Right lobe of liver (tissue), 6 donors: ENCODE measurements at regions not wholly inside any gene's neighbourhood (a gene's known extent, or its start where the extent isn't known, plus 50 kb on each side); places are given as distances from the start of the nearest gene placed in this dataset.
A peak's percentile ranks its signal among the peaks of the same experiment; 100 is the strongest.

ENCODE experiments used
- ATAC-seq, 4 donors: fragments of 200-7000 bp; cut with Tn5 transposase; one replicate each; pipeline ENCODE4 v1.9.1; 2020; ENCODE audit warnings: mild to moderate bottlenecking in 4 of 4, moderate library complexity in 4 of 4
- DNase-seq, 3 donors: peaks; one replicate each; pipeline ENCODE4 v3.0.0-alpha.2; 2020
- H3K27ac ChIP-seq, 3 donors: fragments of 200-600 bp; one replicate each; pipeline ENCODE4 v1.8.0; 2022
- H3K27me3 ChIP-seq, 2 donors: fragments of 200-600 bp; one replicate each; pipeline ENCODE4 v1.8.0; 2022
- H3K36me3 ChIP-seq, 4 donors: fragments of 200-600 bp; sonication (generic) in 1 of 4; one replicate each; pipeline versions ENCODE4 v1.5.1 to v1.8.0; 2017 to 2022; ENCODE audit warnings: control low read depth in 1 of 4
- H3K4me1 ChIP-seq, 4 donors: fragments of 200-600 bp; sonication (generic) in 1 of 4; one replicate each; pipeline versions ENCODE4 v1.5.1 to v1.8.0; 2017 to 2022; ENCODE audit warnings: control low read depth in 1 of 4
- H3K4me3 ChIP-seq, 3 donors: fragments of 200-600 bp; one replicate each; pipeline ENCODE4 v1.8.0; 2022
- H3K9me3 ChIP-seq, 4 donors: fragments of 200-600 bp; sonication (generic) in 1 of 4; one replicate each; pipeline versions ENCODE4 v1.5.1 to v1.8.0; 2017 to 2022; ENCODE audit warnings: control low read depth in 1 of 4
- POLR2A ChIP-seq: fragments of 450-650 bp; IDR thresholded peaks from one replicate; pipeline ENCODE4 v1.6.1; 2017; ENCODE audit warnings: antibody characterized with exemption, mild to moderate bottlenecking
- WGBS: methylation state at CpG from one replicate; pipeline ENCODE4 v1.1.6; 2018; ENCODE audit warnings: low coverage, low lambda C conversion rate; ENCODE audit not compliant: insufficient coverage; ENCODE audit errors: missing lambda C conversion rate; 5-methylcytosine and 5-hydroxymethylcytosine counted together
- intact Hi-C, 2 donors: fragments of 100-400 bp; cut with DNase I; formaldehyde crosslinking; loops; one replicate each; pipeline versions ENCODE4 v1.11.2 to v1.14.1; 2022
- TF ChIP-seq, protein P1 (sequence below), 4 donors: fragments of 200-600 bp in 3 of 4; fragments of 450-650 bp in 1 of 4; IDR thresholded peaks; one replicate each; pipeline versions ENCODE4 v1.5.1 to v1.8.0; 2016 to 2022; ENCODE audit warnings: antibody characterized with exemption in 4 of 4, mild to moderate bottlenecking in 2 of 4
- donor health status: DM: no; HTN: yes; CAD: no.
- donor health status: DM: no; HTN: no; CAD: no.
- donor health status: DM: no; HTN: no; CAD: no.
- donor health status: DM: no; HTN: yes; CAD: no.
- donor health status: DM: no; HTN: yes; CAD: no.

DNA sequence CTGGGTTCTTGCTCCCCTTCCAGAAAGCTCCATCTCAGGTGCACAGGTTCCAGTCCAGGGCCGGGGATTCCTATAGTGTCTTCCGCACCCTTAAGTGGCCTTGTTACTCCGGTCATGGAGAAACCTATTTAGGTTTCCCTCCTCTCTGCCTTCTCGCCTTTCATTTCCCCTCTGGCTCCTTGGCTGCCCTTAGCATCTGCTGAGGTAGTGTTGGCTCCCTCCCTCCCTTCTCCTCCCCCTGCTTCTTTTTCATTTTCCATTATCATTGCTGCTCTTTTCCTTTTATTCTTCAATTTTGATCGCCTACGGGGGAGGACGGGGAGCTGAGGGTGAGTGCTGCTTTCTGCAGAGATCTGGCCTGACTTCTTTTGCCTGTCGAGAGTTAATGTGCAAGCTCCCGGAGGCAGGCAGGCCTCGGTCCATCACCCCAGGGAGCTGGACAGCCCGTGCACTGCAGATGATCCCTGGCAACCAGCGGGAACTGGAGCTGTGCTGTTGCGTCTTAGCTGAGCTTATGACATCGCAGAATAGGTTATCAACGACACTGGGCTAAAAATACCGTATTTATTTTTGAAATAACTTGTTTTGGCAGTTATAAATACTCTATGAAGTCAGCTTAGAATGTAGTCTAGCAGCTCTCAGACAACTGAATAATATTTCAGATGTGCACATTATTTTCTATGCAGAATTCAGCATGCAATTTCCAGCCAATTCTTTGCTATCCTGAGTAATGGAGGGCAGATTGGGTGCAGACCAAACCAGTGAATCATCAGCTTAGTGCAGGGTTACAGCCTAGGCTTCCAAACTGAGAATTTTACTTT is 141.9 kb downstream of the SLC4A3 start:
- ATAC-seq = peak in 3 of 4 donors; percentile 42 to 62 (median 53)
- Histone ChIP-seq H3K27ac (no peak overlapping the region), H3K4me3 (no peak overlapping the region), H3K4me1 (no peaks in the 10 kb centered on the region), H3K36me3 (no peaks in the 10 kb centered on the region), H3K27me3 (no peaks in the 10 kb centered on the region), H3K9me3 (no peaks in the 10 kb centered on the region)
- WGBS = 58% methylated on average over 10 of the region's 16 CpGs
- TF ChIP-seq, protein P1, sequence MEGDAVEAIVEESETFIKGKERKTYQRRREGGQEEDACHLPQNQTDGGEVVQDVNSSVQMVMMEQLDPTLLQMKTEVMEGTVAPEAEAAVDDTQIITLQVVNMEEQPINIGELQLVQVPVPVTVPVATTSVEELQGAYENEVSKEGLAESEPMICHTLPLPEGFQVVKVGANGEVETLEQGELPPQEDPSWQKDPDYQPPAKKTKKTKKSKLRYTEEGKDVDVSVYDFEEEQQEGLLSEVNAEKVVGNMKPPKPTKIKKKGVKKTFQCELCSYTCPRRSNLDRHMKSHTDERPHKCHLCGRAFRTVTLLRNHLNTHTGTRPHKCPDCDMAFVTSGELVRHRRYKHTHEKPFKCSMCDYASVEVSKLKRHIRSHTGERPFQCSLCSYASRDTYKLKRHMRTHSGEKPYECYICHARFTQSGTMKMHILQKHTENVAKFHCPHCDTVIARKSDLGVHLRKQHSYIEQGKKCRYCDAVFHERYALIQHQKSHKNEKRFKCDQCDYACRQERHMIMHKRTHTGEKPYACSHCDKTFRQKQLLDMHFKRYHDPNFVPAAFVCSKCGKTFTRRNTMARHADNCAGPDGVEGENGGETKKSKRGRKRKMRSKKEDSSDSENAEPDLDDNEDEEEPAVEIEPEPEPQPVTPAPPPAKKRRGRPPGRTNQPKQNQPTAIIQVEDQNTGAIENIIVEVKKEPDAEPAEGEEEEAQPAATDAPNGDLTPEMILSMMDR (IDR thresholded peaks at IDR 0.05) = no peak
- no peak for TF ChIP-seq POLR2A
- intact Hi-C loops = no loop called here
- no peak for DNase-seq

DNA sequence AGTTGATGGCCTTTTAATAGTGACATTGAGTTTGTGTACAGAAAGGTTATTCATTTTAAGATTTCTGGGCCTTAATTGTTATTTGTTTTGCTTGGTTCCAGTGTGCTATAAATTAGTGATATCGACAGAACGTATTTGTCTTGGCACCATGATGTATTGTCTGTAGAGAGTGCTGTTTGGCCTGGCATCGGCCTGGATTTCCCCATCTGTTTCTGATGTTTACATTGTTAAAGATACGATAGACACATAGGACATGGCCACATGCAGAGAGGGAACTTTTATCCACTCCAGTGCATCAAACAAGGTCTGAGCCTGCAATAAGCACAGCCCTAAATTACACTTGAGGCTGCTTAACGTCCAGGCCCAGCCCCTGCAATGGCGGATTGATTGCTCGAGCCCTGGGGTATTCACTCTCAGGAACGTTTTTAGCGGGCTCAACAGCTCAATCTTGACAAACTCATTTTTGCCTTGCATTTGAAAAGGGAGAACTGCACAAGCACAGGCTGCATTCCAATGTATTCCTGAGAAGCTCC is 144.7 kb downstream of the SLC4A3 start:
- no peaks in the 10 kb centered on the region for H3K27me3 ChIP-seq
- TF ChIP-seq POLR2A = no peak
- TF ChIP-seq, protein P1 (IDR thresholded peaks at IDR 0.05) = no peak
- no peaks in the 10 kb centered on the region for H3K36me3 ChIP-seq
- H3K27ac ChIP-seq = no peak overlapping the region
- DNase-seq (no peak), ATAC-seq (no peak)
- intact Hi-C loops = no loop called here
- H3K9me3 ChIP-seq = no peaks in the 10 kb centered on the region
- WGBS = 37% methylated on average over 8 of the region's 9 CpGs
- H3K4me1 ChIP-seq = no peaks in the 10 kb centered on the region
- no peak overlapping the region for H3K4me3 ChIP-seq

DNA sequence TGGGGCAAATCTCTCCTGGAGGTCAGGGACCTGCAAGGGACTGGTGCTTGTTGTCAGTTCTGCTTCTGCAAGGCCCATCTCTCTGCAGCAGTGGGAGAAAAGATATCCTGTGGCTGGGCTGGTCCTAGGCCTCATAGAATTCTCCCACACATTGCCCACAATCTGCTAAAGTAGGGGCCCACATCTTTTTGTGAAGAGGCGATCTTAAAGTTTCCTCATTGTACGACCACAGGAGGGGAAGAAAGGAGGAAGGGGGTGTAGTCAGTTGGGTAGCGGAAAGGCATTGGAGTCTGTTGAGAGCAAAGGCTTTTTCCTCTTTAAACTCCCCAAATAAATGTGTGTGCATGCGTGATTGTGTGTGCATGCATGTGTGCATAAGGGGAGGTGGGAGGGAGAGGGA is 145.3 kb downstream of the SLC4A3 start:
- H3K4me3 ChIP-seq = no peak overlapping the region
- H3K27ac ChIP-seq = no peak overlapping the region
- WGBS = 59% methylated on average over 4 of the region's 4 CpGs
- intact Hi-C loops = no loop called here
- no peaks in the 10 kb centered on the region for H3K9me3 ChIP-seq
- H3K36me3 ChIP-seq = no peaks in the 10 kb centered on the region
- H3K27me3 ChIP-seq = no peaks in the 10 kb centered on the region
- no peak for TF ChIP-seq POLR2A
- TF ChIP-seq, protein P1 (IDR thresholded peaks at IDR 0.05) = no peak
- ATAC-seq (no peak), DNase-seq (no peak)
- no peaks in the 10 kb centered on the region for H3K4me1 ChIP-seq

DNA sequence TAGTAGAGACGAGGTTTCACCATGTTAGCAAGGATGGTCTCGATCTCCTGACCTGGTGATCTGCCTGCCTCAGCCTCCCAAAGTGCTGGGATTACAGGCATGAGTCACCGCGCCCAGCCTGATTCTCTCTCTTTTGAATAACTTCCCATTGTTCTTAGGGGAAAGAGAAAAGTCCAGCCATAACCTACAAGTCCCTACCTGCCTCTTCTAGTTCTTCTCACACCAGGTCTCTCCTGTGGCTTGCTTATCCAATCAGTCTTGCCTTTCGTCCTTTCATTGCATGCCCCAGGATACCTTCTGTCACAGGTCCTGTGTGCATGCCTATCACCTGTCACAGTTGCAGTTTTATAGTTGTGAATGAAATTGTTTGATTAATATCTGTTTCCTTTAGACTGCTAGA is 148.1 kb downstream of the SLC4A3 start:
- no peak overlapping the region for H3K4me3 ChIP-seq
- DNase-seq = no peak
- no peaks in the 10 kb centered on the region for H3K4me1 ChIP-seq
- H3K36me3 ChIP-seq = no peaks in the 10 kb centered on the region
- H3K9me3 ChIP-seq = no peaks in the 10 kb centered on the region
- no peaks in the 10 kb centered on the region for H3K27me3 ChIP-seq
- H3K27ac ChIP-seq = no peak overlapping the region
- TF ChIP-seq POLR2A = no peak
- TF ChIP-seq, protein P1 (IDR thresholded peaks at IDR 0.05) = no peak
- ATAC-seq = no peak
- intact Hi-C loops = no loop called here
- WGBS = 59% methylated on average over 4 of the region's 5 CpGs
